ENCODE measurements at regions not wholly inside any gene's neighbourhood (a gene's known extent, or its start where the extent isn't known, plus 50 kb on each side); places are given as distances from the start of the nearest gene placed in this dataset.
A peak's percentile ranks its signal among the peaks of the same experiment; 100 is the strongest.
"Not testable (repeated sequence)": the region's sequence is repeated elsewhere in the genome, so short reads cannot be mapped to it uniquely, and the experiment has no call there.

DNA sequence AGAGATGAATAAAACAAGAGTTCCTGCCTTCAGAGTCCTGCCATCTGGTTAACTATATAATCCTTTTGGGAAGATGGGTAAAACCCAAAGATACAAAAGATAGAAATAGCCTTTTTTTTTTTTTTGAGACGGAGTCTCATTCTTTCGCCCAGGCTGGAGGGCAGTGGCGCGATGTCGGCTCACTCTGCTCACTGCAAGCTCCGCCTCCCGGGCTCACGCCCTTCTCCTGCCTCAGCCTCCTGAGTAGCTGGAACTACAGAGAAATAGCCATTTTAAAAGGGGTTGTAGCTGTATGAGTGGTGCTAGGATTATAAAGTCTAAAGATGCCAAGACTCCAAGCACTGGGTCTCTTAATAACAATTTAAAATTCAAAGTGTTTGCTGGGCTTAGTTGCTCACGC is 97.2 kb downstream of the KDR start:
- no peak for DNase-seq

DNA sequence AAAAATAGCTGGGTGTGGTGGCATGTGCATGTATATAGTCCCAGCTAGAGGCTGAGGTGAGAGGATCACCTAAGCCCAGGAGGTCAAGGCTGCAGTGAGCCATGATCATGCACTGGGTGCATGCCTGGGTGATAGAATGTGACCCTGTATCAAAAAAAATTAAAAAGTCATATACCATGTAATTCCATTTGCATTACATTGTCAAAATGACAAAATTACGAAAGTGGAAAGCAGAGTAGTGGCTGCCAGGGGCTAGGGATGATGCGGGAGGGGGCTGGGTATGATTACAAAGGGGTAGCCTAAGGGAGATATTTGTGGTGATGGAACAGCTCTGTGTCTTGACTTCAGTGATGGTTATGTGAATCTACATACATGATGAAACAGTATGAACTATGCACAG is 97.8 kb downstream of the KDR start:
- DNase-seq: no peak

DNA sequence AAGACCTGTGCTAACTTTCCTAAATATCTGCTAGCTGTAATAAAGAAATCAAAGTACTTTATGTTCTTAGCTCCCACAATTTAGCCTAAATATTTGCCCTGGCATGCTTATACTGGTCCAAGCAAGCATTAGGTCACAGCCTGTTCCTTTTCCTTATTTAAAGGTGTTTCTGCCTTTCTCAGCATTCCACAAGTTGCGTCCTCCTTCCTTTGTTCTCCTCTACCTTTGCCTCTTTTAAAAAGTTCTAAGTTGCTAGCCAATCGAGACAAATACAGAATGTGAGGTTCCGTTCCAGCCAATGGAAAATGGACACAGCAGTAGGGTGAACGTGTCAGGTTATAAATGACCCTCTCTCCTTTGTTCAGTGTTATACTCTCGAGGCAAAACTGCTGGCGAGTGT is 99.9 kb downstream of the KDR start:
- DNase-seq: not testable (repeated sequence)

DNA sequence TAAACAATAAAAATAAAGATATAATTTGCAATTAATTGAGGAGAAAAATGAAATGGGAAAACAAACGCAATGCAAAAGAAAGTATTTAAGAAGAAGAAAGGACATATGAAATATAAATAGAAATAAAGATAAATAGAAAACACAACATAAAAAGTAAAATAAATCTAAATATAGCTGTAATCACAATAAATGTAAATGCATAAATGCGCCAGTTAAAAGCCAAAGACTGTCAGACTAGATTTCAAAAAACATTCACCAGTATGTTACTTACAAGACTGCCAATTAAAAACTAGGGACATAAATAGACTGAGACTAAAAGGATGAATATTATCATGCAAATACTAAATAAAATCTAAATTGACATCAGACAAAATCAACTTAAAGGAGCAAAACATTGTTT is 102.4 kb downstream of the KDR start:
- DNase-seq: no peak

DNA sequence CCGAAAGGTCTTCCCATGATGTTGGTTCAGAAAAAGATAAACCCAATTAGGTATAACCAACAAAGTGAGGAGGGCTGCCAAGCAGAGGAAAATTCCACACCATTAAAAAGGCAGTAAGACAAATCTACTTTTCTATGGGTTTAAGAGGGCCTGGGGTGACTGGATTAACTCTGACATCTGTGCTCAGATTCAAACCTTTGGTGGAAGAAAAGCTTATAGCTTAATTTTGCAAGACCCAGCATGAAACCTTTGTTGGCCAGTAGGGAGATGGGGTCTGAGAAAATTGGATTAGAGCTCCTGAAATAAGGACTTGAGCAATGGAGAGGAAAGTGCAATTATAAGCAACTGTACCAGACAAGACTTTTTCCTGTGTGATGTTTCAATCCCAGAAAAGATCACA is 104.2 kb downstream of the KDR start:
- no peak for DNase-seq

DNA sequence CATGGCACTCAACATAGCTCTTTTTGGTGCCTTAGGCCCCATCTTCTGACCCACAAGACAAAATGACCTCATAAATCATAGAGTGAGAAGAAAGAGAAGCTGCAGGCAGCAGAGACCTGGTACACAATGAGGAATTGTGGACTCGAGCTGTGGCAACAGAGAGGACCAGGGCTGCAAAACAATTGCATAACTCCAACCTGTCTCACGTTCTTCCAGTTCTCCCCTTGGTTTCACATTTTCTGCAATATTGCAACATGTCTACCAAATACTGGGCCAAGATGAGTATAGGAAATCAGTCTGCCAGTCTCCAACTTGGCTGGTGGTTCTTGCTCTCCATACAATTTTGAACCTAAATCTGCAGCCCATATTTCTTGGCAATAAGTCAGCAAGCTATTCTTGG is 105.3 kb downstream of the KDR start:
- no peak for DNase-seq

DNA sequence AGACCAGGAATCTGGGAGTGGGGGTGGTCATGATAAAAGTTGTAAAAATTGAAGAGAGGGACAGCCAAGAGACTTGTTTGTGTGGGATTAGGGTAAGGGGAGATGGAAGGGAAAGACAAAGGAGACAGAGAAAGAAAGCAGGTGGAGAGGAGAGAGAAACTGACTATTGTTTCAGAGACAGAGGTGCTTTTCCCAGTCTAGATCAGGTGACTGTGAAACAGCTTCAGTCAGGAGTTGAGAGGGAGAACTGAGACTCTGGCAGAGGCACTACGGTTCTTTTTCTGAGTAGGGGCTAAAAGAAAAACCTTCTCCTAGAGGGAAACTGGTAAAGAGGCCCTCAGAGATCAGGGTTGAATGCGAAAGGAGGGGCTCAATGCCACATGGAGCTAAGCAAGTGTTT is 106.4 kb downstream of the KDR start:
- no peak for DNase-seq

DNA sequence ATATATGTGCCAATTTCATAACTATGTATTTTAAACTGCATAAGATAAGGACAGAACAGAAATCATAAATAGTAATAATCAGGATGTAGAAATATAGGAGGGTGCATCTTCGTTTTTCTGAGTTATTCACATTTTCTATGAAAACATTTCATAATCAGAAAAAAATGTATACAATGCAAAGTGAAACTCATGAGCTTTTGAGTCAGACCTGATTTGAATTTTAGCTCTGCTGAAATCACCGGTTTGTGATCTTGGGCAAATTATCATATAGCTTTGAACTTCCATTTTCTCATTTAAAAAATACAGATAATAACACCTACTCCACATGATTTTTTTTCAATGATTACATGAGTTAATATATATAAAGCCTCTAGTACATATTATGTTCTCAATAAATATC is 106.9 kb downstream of the KDR start:
- DNase-seq: no peak

DNA sequence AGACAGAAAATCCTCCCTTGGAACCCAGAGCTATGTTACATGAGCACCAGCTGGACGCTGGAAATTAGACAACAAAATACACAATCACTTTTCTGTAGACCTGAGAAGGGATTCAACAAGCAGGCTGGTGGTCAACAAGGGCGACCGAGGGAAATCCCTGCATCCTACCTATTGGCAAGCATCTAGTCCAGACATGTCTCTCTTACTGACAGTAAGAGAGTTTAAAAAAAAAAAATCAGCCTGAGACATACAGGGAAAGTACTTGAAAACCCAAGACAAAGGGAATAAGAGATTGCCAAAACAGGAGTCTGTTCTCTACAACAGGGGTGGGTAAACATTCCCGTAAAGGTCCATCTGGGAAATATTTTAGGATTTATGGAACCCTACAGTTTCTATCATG is 108.0 kb downstream of the KDR start:
- no peak for DNase-seq

DNA sequence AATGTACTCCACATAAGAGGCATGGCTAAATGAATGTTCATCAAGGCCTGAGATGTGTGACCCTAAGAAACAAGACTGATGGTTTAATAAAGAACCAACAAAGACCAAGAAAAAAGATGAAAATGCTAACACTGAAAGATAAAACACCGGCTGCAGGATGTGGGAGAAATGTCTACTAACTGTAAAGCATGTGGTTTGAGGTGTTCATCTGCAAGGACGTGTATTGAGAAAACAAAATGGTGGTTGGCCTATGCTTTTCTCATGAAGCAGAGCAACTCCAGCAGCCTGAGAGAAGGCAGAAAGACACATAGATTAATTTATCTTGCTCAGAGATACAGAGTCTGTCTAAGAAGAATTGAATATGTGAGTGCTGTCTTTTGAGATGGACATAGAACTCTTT is 109.3 kb downstream of the KDR start:
- no peak for DNase-seq

DNA sequence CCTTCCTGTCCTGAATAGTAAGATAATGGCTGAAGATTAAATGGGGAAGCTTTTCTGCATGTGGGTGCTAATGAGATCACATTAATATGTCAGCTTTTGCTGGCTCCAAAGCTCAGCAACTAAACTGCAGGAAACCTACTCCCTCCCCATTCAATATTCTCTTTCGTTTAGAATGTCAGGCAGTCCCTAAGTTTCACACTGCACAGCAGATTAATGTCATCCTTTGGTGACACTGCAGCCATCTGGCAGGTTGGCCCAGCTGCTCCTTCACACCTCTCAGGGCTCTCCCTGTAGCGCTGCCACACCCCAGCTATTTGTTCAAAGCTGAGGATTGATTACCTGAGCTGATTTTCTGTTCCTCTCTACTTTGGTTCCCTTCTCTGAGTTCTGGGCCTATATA is 110.5 kb downstream of the KDR start:
- DNase-seq: no peak

DNA sequence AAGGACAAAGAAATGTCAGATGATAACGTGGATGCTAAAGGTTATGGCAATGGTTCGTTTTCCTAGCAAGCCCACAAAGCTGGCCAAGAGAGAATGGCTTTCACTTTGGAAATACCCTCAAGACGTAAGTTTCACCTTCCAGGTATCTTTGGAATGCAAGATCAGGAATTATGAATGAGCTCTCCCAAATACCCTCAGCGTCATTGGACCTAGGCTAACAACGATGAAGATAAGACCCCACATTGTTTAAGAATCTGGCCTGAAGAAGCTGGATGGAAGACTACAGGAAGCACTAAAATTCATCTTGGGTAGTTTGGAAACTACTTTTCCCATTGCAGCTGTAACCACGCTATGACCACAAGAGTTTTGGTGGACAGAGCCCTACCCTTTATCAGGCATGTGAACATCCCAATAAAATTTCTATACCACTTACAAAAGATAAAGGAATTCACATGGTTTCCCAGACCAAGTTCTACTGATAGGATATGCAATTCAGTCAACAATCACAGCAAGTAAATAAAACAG is 111.9 kb downstream of the KDR start:
- DNase-seq: no peak

DNA sequence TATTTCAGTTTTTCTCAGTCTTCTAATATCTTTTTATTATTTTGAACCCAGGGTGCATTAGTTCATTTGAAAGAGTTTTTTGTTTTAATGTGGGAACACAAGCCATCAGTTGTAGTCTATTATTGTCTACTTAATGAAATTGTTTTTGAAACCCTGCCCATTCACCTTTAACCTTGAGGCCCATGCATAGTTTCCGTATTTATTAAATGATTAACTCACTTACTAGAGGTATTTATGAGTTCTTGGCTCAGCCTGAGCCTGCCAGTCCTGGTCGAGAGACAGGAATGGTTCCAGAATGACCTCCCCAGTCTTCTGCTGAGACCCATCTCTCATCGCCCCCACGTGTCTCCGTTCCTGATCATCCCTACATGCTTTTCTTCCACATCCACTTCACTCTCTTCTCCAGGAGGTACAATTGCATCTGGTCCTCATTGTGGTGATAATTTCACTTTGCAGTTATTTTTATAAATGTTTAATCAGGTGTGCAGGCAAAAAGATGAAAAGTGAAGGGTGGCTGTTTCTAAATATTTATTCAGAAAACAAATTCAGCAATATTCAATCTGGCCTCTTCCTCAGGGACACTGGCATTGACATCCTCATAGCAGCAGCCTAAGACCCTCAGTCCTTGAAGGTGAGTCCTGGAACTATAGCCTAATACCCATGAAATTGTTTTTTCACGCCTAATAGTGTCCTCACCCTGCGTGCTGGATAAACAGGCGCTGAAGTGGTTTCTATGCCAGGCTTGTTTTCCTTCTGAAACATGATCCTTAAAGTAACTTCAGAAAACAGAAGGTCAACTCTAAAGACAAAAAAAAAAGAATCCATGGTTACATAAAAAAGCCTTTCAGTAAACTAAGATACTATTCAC is 112.8 kb downstream of the KDR start:
- peak in 1 of 3 experiments; percentile 8 for DNase-seq

DNA sequence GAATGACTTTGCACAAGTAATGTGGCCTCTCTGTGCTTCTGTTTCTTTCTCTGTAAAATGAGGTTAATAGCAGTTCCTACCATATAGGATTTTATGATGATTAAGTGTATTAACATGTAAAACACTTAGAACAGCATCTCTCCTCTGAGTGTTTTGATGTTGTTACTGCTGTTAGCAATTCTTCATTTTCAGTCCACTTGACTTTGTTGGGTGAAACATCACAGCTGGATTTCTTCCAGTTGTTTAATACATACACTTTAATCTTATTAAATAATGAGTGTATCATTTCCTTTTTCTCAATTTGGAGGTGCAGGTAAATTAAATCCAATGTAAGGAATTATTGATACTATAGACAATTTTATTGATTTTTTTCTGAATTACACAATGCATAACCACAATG is 113.6 kb downstream of the KDR start:
- DNase-seq: no peak

DNA sequence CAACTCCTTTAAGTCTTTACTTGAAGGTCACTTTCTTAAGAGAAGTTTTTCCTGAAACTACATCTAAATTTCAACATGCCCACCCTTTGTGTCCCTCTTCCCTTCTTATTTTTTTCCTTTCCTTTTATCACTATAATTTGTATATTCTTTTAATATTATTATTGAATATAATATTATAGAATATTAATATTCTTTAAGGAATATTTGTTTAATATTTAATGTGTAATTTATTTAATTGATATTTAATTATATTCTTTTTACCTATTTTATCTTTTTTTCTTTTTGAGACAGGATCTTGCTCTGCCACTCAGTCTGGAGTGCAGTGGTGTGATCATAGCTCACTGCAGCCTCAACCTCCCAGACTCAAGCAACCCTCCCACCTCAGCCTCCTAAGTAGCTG is 114.8 kb downstream of the KDR start:
- DNase-seq: no peak

DNA sequence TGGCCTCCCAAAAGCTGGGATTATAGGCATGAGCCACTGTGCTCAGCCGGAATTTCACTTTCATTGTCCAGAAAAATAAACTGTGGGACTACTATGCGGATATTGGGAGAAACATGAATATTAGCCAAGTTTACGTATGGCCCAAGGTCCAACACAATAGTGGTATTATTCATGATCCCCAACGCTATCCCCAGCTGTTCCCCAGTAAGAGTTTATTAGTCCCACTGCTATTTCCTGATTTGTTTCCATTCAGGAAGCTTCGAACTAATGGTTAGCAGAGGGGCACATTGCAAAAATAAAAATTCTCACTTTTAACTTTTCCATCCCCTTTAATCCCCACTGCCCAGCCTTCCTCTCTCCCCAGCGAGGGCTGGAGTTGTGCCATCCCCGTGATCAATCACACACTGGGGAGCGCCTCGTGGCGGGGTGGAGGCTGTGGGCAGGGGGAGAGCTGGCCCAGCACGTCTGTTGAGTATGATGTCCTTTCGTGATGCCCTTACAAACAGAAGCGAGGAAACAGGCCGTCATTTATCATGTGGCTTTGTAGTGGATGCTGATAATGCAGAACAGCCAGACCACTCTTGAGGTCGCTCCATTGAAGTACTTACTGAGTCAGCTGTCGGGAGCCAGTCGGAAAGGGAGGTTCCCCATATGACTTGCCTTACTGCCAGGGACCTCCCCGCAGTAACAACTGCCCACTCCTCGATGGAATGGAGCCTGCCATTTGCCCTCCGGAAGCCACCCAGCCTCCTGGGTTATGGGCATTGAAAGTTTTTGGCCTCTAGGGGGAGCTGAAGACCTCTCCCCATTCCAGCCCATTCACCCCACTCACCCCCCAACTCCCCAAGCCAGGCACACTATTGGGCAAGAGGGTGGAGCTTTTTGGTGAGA is 117.0 kb downstream of the KDR start:
- DNase-seq: no peak

DNA sequence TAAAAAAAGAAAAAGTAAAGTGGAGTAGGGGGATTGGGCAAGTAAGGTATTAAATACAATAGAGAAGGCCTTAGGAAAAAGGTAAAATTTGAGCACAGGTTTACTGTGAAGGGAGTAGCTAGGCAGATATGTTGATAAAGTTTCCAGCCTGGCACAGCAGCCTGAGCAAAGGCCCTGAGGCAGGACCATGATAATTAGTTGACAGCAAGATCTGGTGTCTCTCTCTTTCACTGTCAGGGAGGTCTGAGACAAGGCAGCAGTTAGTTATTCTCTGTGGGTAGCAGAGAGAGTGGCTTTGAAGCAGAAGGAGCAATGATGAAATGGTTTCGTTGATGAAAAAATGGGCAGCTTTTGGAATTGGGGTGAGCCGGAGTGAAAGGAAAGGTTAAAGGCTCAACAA is 119.5 kb downstream of the KDR start:
- DNase-seq: no peak

DNA sequence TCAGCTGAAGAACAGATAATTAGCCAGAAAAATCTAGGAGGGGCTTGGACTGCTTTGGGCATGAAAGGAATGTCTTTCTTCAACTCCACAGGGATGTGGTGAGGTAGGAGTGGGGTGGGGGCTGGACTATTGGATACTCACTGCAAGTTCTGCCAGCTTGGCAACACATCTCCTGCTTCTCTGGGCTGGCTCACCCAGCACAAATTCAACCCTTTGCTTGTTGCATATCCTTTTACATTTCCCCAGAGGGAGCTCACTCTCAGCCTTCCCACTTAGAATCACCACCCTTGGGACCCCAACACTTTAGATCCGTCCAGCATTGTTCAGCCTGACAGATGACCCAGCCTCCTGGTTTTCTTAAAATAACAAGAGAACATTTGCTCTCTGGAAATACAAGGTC is 120.6 kb downstream of the KDR start:
- no peak for DNase-seq

DNA sequence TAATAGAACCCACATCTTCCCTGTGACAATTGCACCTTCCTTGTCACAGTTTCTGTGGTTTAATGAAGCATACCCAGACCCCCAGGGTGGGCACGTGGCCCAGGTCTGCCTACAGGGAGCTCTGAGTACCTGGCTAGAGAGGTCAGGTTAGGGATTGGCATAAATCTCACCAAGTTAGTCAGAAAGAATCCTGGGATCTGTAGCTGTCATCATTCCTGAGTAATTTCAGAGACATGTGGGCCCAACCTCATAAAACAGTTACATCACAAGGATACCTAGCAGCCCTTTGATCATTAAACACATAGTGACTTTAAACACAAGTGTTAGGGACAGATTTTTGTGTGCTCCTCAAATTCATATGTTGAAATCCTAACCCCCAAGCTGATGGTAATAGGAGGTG is 123.0 kb downstream of the KDR start:
- DNase-seq: no peak

DNA sequence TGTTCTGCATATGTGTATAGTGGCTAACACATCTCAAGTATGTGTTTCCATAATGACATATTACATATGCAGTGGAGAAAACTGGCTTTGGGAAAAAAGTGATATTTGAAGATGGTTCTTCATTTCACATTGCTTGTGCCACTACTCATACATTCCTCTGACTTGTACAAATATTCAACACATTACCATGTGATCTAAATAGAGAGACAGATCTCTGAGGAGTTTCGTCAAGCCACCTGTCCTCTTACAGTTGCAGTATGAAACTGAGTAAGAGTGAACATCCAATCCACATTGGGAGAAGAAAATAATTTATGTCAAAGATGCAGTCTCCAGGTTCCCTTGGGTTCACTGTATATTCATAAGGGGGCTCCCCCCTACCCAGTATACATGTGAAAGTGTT is 123.9 kb downstream of the KDR start:
- no peak for DNase-seq

DNA sequence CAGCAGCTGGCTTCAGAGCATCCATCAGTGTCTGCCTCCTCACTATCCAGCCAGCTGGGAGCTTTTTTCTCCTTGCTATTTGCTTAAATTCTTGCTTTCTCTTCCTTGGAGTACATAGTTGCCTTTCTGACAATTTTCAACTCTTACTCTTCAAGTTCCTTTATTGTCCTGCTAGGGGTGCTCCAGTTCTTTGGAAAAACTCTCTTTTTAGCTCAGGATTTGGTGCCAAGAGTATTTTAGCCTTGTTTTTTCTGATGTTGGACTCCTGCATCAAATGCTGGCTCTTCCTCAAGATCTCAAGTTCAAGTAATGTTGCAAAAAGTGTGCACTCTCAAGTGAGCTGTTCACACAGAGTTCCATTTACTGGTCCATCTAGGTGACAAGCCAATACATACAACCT is 126.4 kb downstream of the KDR start:
- DNase-seq: peak in 1 of 3 experiments; percentile 5

DNA sequence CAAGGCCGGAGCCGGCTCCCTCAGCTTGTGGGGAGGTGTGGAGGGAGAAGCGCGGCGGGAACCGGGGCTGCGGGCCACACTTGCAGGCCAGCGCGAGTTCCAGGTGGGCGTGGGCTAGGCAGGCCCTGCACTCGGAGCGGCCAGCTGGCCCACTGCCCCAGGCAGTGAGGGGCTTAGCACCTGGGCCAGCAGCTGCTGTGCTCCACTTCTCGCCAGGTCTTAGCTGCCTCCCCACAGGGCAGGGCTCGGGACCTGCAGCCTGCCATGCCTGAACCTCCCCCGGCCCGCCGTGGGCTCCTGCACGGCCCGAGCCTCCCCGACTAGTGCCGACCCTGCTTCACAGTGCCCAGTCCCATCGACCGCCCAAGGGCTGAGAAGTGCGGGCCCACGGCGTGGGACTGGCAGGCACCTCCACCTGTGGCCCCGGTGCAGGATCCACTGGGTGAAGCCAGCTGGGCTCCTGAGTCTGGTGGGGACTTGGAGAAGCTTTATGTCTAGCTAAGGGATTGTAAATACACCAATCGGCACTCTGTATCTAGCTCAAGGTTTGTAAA is 131.8 kb downstream of the KDR start:
- not testable (repeated sequence) for DNase-seq

DNA sequence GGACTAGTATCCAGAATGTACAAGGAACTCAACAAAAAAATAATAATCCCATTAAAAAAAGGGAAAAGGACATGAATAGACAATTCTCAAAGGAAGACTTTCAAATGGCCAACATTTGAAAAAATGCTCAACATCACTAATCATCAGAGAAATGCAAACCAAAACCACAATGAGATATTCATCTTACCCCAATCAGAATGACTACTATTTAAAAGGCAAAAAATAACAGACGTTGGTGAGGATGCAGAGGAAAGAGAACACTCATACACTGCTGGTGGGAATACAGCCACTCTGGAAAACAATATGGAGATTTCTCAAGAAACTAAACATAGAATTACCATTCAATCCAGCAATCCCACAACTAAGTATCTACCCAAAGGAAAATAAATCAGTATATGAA is 133.1 kb downstream of the KDR start:
- no peak for DNase-seq

DNA sequence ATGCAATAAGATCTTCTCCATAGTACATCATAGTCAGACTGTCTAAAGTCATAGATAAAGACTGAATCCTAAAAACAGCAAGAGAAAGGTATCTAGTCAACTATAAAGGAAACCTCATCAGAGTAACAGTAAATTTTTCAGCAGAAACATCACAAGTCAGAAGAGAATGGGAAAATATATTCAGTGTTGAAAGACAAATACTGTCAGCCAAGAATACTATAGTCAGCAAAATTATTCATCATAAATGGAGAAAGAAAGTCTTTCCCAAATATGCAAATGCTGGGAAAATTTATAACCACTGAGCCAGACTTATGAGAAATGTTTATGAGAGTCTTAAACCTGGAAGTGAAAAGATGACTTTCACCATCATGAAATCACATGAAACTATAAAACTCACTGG is 136.7 kb downstream of the KDR start:
- DNase-seq: no peak
